Heart left ventricle (tissue), 16 donors: ENCODE measurements at regions not wholly inside any gene's neighbourhood (a gene's known extent, or its start where the extent isn't known, plus 50 kb on each side); places are given as distances from the start of the nearest gene placed in this dataset.

Experiments
- ATAC-seq, 4 donors: fragments of 200-7000 bp; cut with Tn5 transposase; one replicate each; pipeline ENCODE4 v1.9.1; 2020 to 2022; ENCODE audit warnings: moderate library complexity in 4 of 4, mild to moderate bottlenecking in 3 of 4, moderate number of reproducible peaks in 1 of 4
- DNase-seq, 5 donors: peaks; one replicate each; pipeline ENCODE4 v3.0.0-alpha.2; 2020
- H3K27ac ChIP-seq, 12 donors: fragments of 200-600 bp; sonication (generic) in 4 of 12; one replicate each; pipeline versions ENCODE4 v1.5.0 to v1.8.0; 2016 to 2022; ENCODE audit warnings: mild to moderate bottlenecking in 2 of 12
- H3K27me3 ChIP-seq, 9 donors: fragments of 200-600 bp; sonication (generic) in 2 of 9; one replicate each; pipeline versions ENCODE4 v1.5.1 to v1.8.0; 2016 to 2022; ENCODE audit warnings: mild to moderate bottlenecking in 3 of 9
- H3K36me3 ChIP-seq, 9 donors: fragments of 200-600 bp; sonication (generic) in 2 of 9; one replicate each; pipeline versions ENCODE4 v1.5.0 to v1.8.0; 2018 to 2022; ENCODE audit warnings: mild to moderate bottlenecking in 2 of 9
- H3K4me1 ChIP-seq, 12 donors: fragments of 200-600 bp; sonication (generic) in 4 of 12; one replicate each; pipeline versions ENCODE4 v1.5.0 to v1.8.0; 2016 to 2022; ENCODE audit warnings: mild to moderate bottlenecking in 3 of 12
- H3K4me3 ChIP-seq, 12 donors: fragments of 200-600 bp; sonication (generic) in 4 of 12; one replicate each; pipeline versions ENCODE4 v1.5.0 to v1.8.0; 2017 to 2022; ENCODE audit warnings: mild to moderate bottlenecking in 9 of 12, moderate library complexity in 4 of 12
- H3K9me3 ChIP-seq, 12 donors: fragments of 200-600 bp; sonication (generic) in 4 of 12; one replicate each; pipeline versions ENCODE4 v1.5.0 to v1.8.0; 2016 to 2022; ENCODE audit warnings: mild to moderate bottlenecking in 1 of 12
- CTCF ChIP-seq, 12 donors: fragments of 200-600 bp; sonication (generic) in 4 of 12; IDR thresholded peaks; one replicate each; pipeline versions ENCODE4 v1.5.0 to v1.8.0; 2018 to 2022; ENCODE audit warnings: antibody characterized with exemption in 12 of 12, mild to moderate bottlenecking in 5 of 12
- POLR2A ChIP-seq, 2 donors: fragments of 450-650 bp; IDR thresholded peaks; one replicate each; pipeline ENCODE4 v1.6.1; 2017; ENCODE audit warnings: antibody characterized with exemption in 2 of 2, mild to moderate bottlenecking in 2 of 2, moderate library complexity in 2 of 2
- WGBS, 4 donors: extraction: QIAGEN DNeasy Blood & Tissue Kit in 2 of 4; methylation state at CpG; one replicate each; pipeline versions ENCODE4 v1.1.5 to v1.1.7; 2013 to 2018; 5-methylcytosine and 5-hydroxymethylcytosine counted together
- intact Hi-C, 10 donors: fragments of 100-400 bp; cut with DNase I; formaldehyde crosslinking; loops; one replicate each; pipeline versions ENCODE4 v1.11.1 to v1.14.2; 2022
- donor health status: ischemic (EF 13 %, LVEDD 7.1; RV severe dilation, severe dysfunction).
- donor health status: healthy with polysubstance abuse.
- donor health status: DM: no; HTN: yes; CAD: no.
- donor health status: DM: no; HTN: no; CAD: no.
- donor health status: ischemic (EF 25% LVEDD 6.9; RV normal size, moderate dysfunction).
- donor health status: ischemic (EF 25% LVEDD 5.7; RV mildly dilated, moderate dysfunction).
- donor health status: healthy.
- donor health status: DM: yes; HTN: yes; CAD: no.
- donor health status: ischemic (EF 35%, LVEDD 5.7; RV mildly dilated, moderate dysfunction).
- donor health status: nonischemic (EF 11% LVEDD 7.7; RV severe dilation, severe dysfunction).
- donor health status: DM: yes; HTN: yes; CAD: no.
- donor health status: PGD.
- donor health status: ischemic (EF 29% LVEDD 5.4; RV normal size, mild dysfunction).
- donor health status: nonischemic (EF 23%, LVEDD 6.1; RV moderate dilation, normal function).

DNA sequence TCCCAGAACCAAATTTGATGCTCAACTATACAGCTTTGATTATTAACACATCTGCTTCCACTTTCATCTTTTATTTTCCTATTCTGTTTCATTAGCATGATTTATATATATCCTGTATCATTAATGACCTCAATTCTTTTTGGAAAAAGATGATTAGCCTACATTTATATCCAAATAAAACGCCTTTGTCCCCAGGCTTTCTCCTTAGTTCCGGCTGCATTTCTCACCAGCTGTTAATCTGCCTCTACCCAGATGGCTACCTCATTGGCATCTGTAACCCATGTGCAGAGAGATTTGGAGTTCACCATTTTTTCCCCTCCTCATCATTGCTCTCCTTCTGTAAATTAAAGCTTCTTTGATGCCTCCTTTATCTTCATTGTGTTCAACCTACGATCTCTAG, 336.8 kb upstream of the RGS6 start:
- Histone ChIP-seq H3K4me1 (peaks cover 0 to 20% (median 0%) of the 10 kb centered on the region in 12 donors), H3K9me3 (peaks cover 0 to 12% (median 6%) of the 10 kb centered on the region in 12 donors), H3K4me3 (no peak overlapping the region), H3K27me3 (no peaks in the 10 kb centered on the region), H3K36me3 (no peaks in the 10 kb centered on the region), H3K27ac (no peak overlapping the region)
- intact Hi-C loops = no loop called here
- no peak for TF ChIP-seq POLR2A (IDR thresholded peaks at IDR 0.05)
- no peak for TF ChIP-seq CTCF (IDR thresholded peaks at IDR 0.05)
- ATAC-seq (no peak), DNase-seq (no peak)
- 91 to 95% (median 94%) methylated on average over 3 of the region's 3 CpGs for WGBS, 4 donors

DNA sequence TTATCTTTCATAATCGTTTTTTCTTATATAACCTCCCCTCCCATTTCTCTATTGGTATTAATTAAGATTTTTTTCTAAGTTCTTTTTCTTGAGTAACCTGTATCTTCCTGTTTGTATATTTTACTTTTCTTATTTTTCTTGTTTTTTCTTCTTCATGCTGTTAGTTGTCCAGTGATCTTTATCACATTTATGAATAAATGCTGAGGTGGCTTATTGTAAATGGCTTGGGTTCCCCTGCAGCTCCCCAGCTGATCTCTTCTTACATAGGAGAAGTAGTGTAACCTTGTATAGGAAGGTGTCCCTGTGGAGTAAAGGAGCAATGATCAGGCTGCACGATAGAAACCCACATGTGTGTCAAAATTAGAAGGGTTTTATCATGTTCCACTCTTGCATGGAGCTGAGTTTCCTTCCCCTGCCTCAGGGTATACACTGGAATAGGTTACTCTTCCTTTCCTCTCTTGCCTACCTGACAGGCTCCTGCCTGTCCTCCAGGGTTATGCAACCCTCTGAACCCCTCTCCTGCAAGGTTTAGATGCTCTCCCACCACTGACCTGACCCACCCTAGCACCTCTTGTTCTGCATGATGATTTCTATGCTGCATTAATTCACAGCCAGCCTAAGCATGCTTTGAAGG, 334.8 kb upstream of the RGS6 start:
- no peak overlapping the region for H3K27ac ChIP-seq
- no peaks in the 10 kb centered on the region for H3K36me3 ChIP-seq
- H3K9me3 ChIP-seq = peaks cover 0 to 26% (median 10%) of the 10 kb centered on the region in 12 donors
- peaks cover 0 to 13% (median 0%) of the 10 kb centered on the region in 12 donors for H3K4me1 ChIP-seq
- H3K4me3 ChIP-seq = no peak overlapping the region
- no peak for DNase-seq
- no peak for TF ChIP-seq CTCF (IDR thresholded peaks at IDR 0.05)
- TF ChIP-seq POLR2A (IDR thresholded peaks at IDR 0.05) = no peak
- no peaks in the 10 kb centered on the region for H3K27me3 ChIP-seq
- intact Hi-C loops = no loop called here
- no peak for ATAC-seq
- WGBS, 4 donors = 70 to 73% (median 72%) methylated on average over 2 of the region's 2 CpGs

DNA sequence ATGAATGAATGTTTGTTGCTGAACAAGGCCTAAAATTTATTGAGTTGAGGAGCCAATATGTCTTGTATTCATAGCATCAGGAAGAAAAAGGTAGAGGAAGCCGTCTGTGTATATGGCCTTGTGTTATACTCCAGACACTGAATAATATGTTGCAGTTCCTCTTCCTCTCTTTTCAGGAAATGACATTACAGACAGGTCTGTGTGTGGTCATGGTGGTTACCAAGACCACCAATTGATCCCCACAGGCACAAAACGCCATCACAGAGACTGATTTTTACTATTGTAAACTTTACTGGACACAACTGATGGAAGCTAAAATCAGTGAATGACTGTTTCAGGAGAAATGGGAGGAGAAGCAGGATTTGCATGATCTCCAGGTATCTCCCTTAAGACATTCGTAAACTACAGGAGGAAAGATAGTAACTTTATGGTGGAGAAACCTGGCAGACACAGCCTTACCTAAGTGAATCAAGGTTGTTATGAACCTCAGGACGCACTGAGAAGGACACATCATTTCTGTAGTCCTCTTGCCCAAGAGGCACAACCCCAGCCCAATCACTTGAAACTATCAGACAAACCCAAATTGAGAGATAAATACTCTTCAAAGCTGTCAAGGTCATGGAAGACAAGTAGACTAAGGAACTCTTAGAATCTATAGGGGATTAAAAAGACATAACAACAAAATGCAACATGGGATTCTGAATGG, 334.1 kb upstream of the RGS6 start:
- Histone ChIP-seq H3K4me1 (peaks cover 0 to 9% (median 0%) of the 10 kb centered on the region in 12 donors), H3K36me3 (no peaks in the 10 kb centered on the region), H3K4me3 (no peak overlapping the region), H3K9me3 (peaks cover 0 to 26% (median 10%) of the 10 kb centered on the region in 12 donors), H3K27me3 (no peaks in the 10 kb centered on the region), H3K27ac (no peak overlapping the region)
- no peak for DNase-seq
- 91 to 97% (median 95%) methylated on average over 4 of the region's 4 CpGs for WGBS, 4 donors
- no peak for ATAC-seq
- intact Hi-C loops = no loop called here
- no peak for TF ChIP-seq CTCF (IDR thresholded peaks at IDR 0.05)
- no peak for TF ChIP-seq POLR2A (IDR thresholded peaks at IDR 0.05)

DNA sequence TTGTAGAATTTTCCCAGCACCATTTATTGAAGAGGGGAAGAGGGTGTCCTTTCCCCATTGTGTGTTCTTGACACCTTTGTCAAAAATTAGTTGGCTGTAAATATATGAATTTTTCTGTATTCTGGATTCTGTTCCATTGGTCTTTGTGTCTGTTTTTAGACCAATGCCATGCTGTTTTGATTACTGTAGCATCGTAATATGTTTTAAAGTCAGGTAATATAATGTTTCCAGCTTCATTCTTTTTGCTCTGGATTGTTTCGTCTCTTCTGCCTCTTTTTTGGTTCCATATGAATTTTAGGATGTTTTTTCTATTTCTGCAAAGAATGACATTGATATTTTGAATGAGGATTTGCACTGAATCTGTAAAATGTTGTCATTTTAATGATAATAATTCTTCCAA, 331.9 kb upstream of the RGS6 start:
- Histone ChIP-seq H3K27me3 (no peaks in the 10 kb centered on the region), H3K9me3 (peaks cover 0 to 37% (median 15%) of the 10 kb centered on the region in 12 donors), H3K4me1 (peaks cover 0 to 9% (median 0%) of the 10 kb centered on the region in 12 donors), H3K4me3 (no peak overlapping the region), H3K27ac (no peak overlapping the region), H3K36me3 (no peaks in the 10 kb centered on the region)
- TF ChIP-seq POLR2A (IDR thresholded peaks at IDR 0.05) = no peak
- TF ChIP-seq CTCF (IDR thresholded peaks at IDR 0.05) = no peak
- 96 to 99% (median 96%) methylated on average over 2 of the region's 2 CpGs for WGBS, 4 donors
- ATAC-seq = no peak
- DNase-seq = no peak
- intact Hi-C loops = no loop called here
